Neural progenitor cell (in vitro differentiated cells): ENCODE measurements at regions not wholly inside any gene's neighbourhood (a gene's known extent, or its start where the extent isn't known, plus 50 kb on each side); places are given as distances from the start of the nearest gene placed in this dataset.

Source experiments
- CTCF ChIP-seq: fragments of 200-600 bp; sonication (generic); IDR thresholded peaks from 2 replicates; pipeline ENCODE4 v1.5.1; 2017; ENCODE audit warnings: antibody characterized with exemption, mild to moderate bottlenecking
- EZH2 ChIP-seq: fragments of 200-600 bp; sonication (generic); IDR thresholded peaks from 2 replicates; pipeline ENCODE4 v1.6.1; 2017; ENCODE audit warnings: antibody characterized with exemption, mild to moderate bottlenecking, moderate library complexity
- EZH2phosphoT487 ChIP-seq: fragments of 200-600 bp; sonication (generic); IDR thresholded peaks from 2 replicates; pipeline ENCODE4 v1.6.1; 2017; ENCODE audit warnings: antibody characterized with exemption

- TF ChIP-seq CTCF (no peak), EZH2 (no peak), EZH2phosphoT487 (no peak)
These were observed 221.6 kb downstream of the HNMT start for GRCh38 chr2:138185827-138186226.
